ENCODE measurements at regions not wholly inside any gene's neighbourhood (a gene's known extent, or its start where the extent isn't known, plus 50 kb on each side); places are given as distances from the start of the nearest gene placed in this dataset.

DNA sequence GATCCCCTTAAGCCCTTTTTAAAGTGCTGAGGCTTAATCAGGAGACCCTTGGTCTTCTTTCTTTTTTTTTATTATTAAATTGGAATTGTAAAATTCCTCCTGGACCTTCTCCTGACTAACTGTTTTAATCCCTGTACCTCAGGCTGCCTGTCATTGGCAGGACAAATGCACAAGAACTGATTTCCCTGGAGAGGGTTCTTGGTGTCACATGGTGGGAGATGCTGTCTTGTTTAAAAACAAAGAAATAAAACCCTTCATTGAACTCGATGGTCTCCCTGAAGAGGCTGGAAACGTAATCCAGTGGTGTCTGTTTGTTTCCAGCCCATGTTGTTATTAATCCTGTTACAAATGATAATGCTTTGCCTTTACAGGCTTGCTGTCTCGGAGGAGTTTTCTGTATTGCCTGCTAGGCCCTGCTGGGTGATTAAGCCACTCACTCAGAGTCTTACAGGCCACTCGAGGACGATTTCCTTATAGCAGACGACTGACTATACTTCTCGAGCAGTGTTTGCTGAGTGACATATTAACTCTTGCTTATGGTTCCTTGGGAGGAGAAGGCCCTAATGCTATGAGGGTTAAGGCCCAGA, 100.5 kb upstream of the MGAT5 start:
- TF ChIP-seq, protein P1, sequence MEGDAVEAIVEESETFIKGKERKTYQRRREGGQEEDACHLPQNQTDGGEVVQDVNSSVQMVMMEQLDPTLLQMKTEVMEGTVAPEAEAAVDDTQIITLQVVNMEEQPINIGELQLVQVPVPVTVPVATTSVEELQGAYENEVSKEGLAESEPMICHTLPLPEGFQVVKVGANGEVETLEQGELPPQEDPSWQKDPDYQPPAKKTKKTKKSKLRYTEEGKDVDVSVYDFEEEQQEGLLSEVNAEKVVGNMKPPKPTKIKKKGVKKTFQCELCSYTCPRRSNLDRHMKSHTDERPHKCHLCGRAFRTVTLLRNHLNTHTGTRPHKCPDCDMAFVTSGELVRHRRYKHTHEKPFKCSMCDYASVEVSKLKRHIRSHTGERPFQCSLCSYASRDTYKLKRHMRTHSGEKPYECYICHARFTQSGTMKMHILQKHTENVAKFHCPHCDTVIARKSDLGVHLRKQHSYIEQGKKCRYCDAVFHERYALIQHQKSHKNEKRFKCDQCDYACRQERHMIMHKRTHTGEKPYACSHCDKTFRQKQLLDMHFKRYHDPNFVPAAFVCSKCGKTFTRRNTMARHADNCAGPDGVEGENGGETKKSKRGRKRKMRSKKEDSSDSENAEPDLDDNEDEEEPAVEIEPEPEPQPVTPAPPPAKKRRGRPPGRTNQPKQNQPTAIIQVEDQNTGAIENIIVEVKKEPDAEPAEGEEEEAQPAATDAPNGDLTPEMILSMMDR (conservative IDR thresholded peaks at IDR 0.05 in 1 of 2, IDR thresholded peaks at IDR 0.05 in 1 of 2; ENCODE audit: low read depth in 1 of 2, low read length in 2 of 2) = no peak
- TF ChIP-seq EZH2 (IDR thresholded peaks at IDR 0.05; ENCODE audit: low read length, missing control alignments) = no peak
